ENCODE measurements at regions not wholly inside any gene's neighbourhood (a gene's known extent, or its start where the extent isn't known, plus 50 kb on each side); places are given as distances from the start of the nearest gene placed in this dataset.

- no peak overlapping the region for H2AFZ ChIP-seq (ENCODE audit: low read depth, low read length)
- H4K20me1 ChIP-seq (ENCODE audit: insufficient read depth, low read length): no peaks in the 10 kb centered on the region
- H3K27me3 ChIP-seq (ENCODE audit: low read depth, low read length): no peaks in the 10 kb centered on the region
- H3K79me2 ChIP-seq (ENCODE audit: low read length): no peaks in the 10 kb centered on the region
- H3K9me3 ChIP-seq (ENCODE audit: insufficient read depth, low read length): no peaks in the 10 kb centered on the region
- H3K9ac ChIP-seq (ENCODE audit: low read length): no peak overlapping the region
- H3K4me3 ChIP-seq (ENCODE audit: low read length): no peak overlapping the region
- no peak overlapping the region for H3K4me2 ChIP-seq (ENCODE audit: low read length)
- TF ChIP-seq EZH2phosphoT487 (IDR thresholded peaks at IDR 0.05; ENCODE audit: low read depth) (no peak), CTCF (IDR thresholded peaks at IDR 0.05; ENCODE audit: low read depth, low read length) (no peak)
- H3K4me1 ChIP-seq (ENCODE audit: low read length): peaks cover 19% of the 10 kb centered on the region
- H3K27ac ChIP-seq (ENCODE audit: low read length): no peak overlapping the region
- no peaks in the 10 kb centered on the region for H3K36me3 ChIP-seq (replicated peaks; ENCODE audit: low read depth, low read length)
Observed at GRCh38 chr14:100409651-100410050, 86.5 kb downstream of the SLC25A47 start.

- H3K36me3 ChIP-seq (replicated peaks; ENCODE audit: low read depth, low read length): no peaks in the 10 kb centered on the region
- H3K27ac ChIP-seq (ENCODE audit: low read length): no peak overlapping the region
- H4K20me1 ChIP-seq (ENCODE audit: insufficient read depth, low read length): no peaks in the 10 kb centered on the region
- H3K4me3 ChIP-seq (ENCODE audit: low read length): no peak overlapping the region
- no peak overlapping the region for H2AFZ ChIP-seq (ENCODE audit: low read depth, low read length)
- no peaks in the 10 kb centered on the region for H3K27me3 ChIP-seq (ENCODE audit: low read depth, low read length)
- TF ChIP-seq EZH2phosphoT487 (IDR thresholded peaks at IDR 0.05; ENCODE audit: low read depth) (no peak), CTCF (IDR thresholded peaks at IDR 0.05; ENCODE audit: low read depth, low read length) (no peak)
- no peak overlapping the region for H3K9ac ChIP-seq (ENCODE audit: low read length)
- H3K9me3 ChIP-seq (ENCODE audit: insufficient read depth, low read length): no peaks in the 10 kb centered on the region
- peaks cover 19% of the 10 kb centered on the region for H3K4me1 ChIP-seq (ENCODE audit: low read length)
- H3K79me2 ChIP-seq (ENCODE audit: low read length): no peaks in the 10 kb centered on the region
- no peak overlapping the region for H3K4me2 ChIP-seq (ENCODE audit: low read length)
Observed at GRCh38 chr14:100410056-100410565, 87.0 kb downstream of the SLC25A47 start.

GRCh38 chr14:100413699-100414098, 90.6 kb downstream of the SLC25A47 start:
- Histone ChIP-seq H3K79me2 (ENCODE audit: low read length) (no peaks in the 10 kb centered on the region), H3K27ac (ENCODE audit: low read length) (no peak overlapping the region), H3K4me3 (ENCODE audit: low read length) (no peak overlapping the region), H3K9me3 (ENCODE audit: insufficient read depth, low read length) (no peaks in the 10 kb centered on the region), H4K20me1 (ENCODE audit: insufficient read depth, low read length) (no peaks in the 10 kb centered on the region), H2AFZ (ENCODE audit: low read depth, low read length) (no peak overlapping the region), H3K36me3 (replicated peaks; ENCODE audit: low read depth, low read length) (no peaks in the 10 kb centered on the region), H3K4me2 (ENCODE audit: low read length) (no peak overlapping the region), H3K9ac (ENCODE audit: low read length) (no peak overlapping the region), H3K4me1 (ENCODE audit: low read length) (peaks cover 8% of the 10 kb centered on the region), H3K27me3 (ENCODE audit: low read depth, low read length) (no peaks in the 10 kb centered on the region)
- no peak for TF ChIP-seq CTCF (IDR thresholded peaks at IDR 0.05; ENCODE audit: low read depth, low read length)
- TF ChIP-seq EZH2phosphoT487 (IDR thresholded peaks at IDR 0.05; ENCODE audit: low read depth): no peak

- Histone ChIP-seq H3K4me1 (ENCODE audit: low read length) (0 out of 2 replicates have a peak, but pooled peaks cover 6% of the 10 kb centered on the region), H3K36me3 (replicated peaks; ENCODE audit: low read depth, low read length) (no peaks in the 10 kb centered on the region), H3K9me3 (ENCODE audit: insufficient read depth, low read length) (no peaks in the 10 kb centered on the region), H3K4me2 (ENCODE audit: low read length) (no peak overlapping the region), H4K20me1 (ENCODE audit: insufficient read depth, low read length) (no peaks in the 10 kb centered on the region), H3K79me2 (ENCODE audit: low read length) (no peaks in the 10 kb centered on the region), H2AFZ (ENCODE audit: low read depth, low read length) (no peak overlapping the region), H3K27ac (ENCODE audit: low read length) (no peak overlapping the region), H3K4me3 (ENCODE audit: low read length) (no peak overlapping the region), H3K9ac (ENCODE audit: low read length) (no peak overlapping the region), H3K27me3 (ENCODE audit: low read depth, low read length) (no peaks in the 10 kb centered on the region)
- no peak for TF ChIP-seq CTCF (IDR thresholded peaks at IDR 0.05; ENCODE audit: low read depth, low read length)
- no peak for TF ChIP-seq EZH2phosphoT487 (IDR thresholded peaks at IDR 0.05; ENCODE audit: low read depth)
Observed at GRCh38 chr14:100415226-100415625, 92.1 kb downstream of the SLC25A47 start.

Measured in OCI-LY3 (cell line).